ENCODE measurements at regions not wholly inside any gene's neighbourhood (a gene's known extent, or its start where the extent isn't known, plus 50 kb on each side); places are given as distances from the start of the nearest gene placed in this dataset.

GRCh38 chr2:35931115-35931514, 424.5 kb upstream of the CRIM1 start:
- TF ChIP-seq CTCF (IDR thresholded peaks at IDR 0.05; ENCODE audit: borderline replicate concordance): no peak
- no peaks in the 10 kb centered on the region for H3K9me3 ChIP-seq (replicated peaks)
- H3K4me1 ChIP-seq: no peaks in the 10 kb centered on the region
- H3K27ac ChIP-seq (replicated peaks): no peak overlapping the region
- intact Hi-C loops (cut with micrococcal nuclease): no loop called here
- no peaks in the 10 kb centered on the region for H3K27me3 ChIP-seq (ENCODE audit: low read depth)
- DNase-seq: no peak
- no peak overlapping the region for H3K4me3 ChIP-seq
- H3K36me3 ChIP-seq: no peaks in the 10 kb centered on the region

GRCh38 chr2:35929551-35929950, 426.0 kb upstream of the CRIM1 start:
- no peak for DNase-seq
- Histone ChIP-seq H3K27ac (replicated peaks) (no peak overlapping the region), H3K9me3 (replicated peaks) (no peaks in the 10 kb centered on the region), H3K27me3 (ENCODE audit: low read depth) (no peaks in the 10 kb centered on the region), H3K36me3 (no peaks in the 10 kb centered on the region), H3K4me1 (no peaks in the 10 kb centered on the region), H3K4me3 (no peak overlapping the region)
- intact Hi-C loops (cut with micrococcal nuclease): no loop called here
- TF ChIP-seq CTCF (IDR thresholded peaks at IDR 0.05; ENCODE audit: borderline replicate concordance): no peak

GRCh38 chr2:35920061-35920460, 435.5 kb upstream of the CRIM1 start:
- H3K36me3 ChIP-seq: no peaks in the 10 kb centered on the region
- H3K4me1 ChIP-seq: no peaks in the 10 kb centered on the region
- no peaks in the 10 kb centered on the region for H3K9me3 ChIP-seq (replicated peaks)
- no peak overlapping the region for H3K4me3 ChIP-seq
- H3K27ac ChIP-seq (replicated peaks): no peak overlapping the region
- intact Hi-C loops (cut with micrococcal nuclease): no loop called here
- TF ChIP-seq CTCF (IDR thresholded peaks at IDR 0.05; ENCODE audit: borderline replicate concordance): no peak
- DNase-seq: no peak
- H3K27me3 ChIP-seq (ENCODE audit: low read depth): no peaks in the 10 kb centered on the region

- Histone ChIP-seq H3K27ac (replicated peaks) (no peak overlapping the region), H3K9me3 (replicated peaks) (no peaks in the 10 kb centered on the region), H3K27me3 (ENCODE audit: low read depth) (no peaks in the 10 kb centered on the region), H3K36me3 (no peaks in the 10 kb centered on the region), H3K4me1 (no peaks in the 10 kb centered on the region), H3K4me3 (no peak overlapping the region)
- no peak for DNase-seq
- intact Hi-C loops (cut with micrococcal nuclease): no loop called here
- no peak for TF ChIP-seq CTCF (IDR thresholded peaks at IDR 0.05; ENCODE audit: borderline replicate concordance)
These were observed 440.3 kb upstream of the CRIM1 start for GRCh38 chr2:35915261-35915660.

GRCh38 chr2:35891936-35892335, 463.6 kb upstream of the CRIM1 start:
- no peak for DNase-seq
- H3K9me3 ChIP-seq (replicated peaks): no peaks in the 10 kb centered on the region
- H3K36me3 ChIP-seq: no peaks in the 10 kb centered on the region
- H3K4me3 ChIP-seq: no peak overlapping the region
- intact Hi-C loops (cut with micrococcal nuclease): no loop called here
- no peaks in the 10 kb centered on the region for H3K4me1 ChIP-seq
- TF ChIP-seq CTCF (IDR thresholded peaks at IDR 0.05; ENCODE audit: borderline replicate concordance): no peak
- no peaks in the 10 kb centered on the region for H3K27me3 ChIP-seq (ENCODE audit: low read depth)
- no peak overlapping the region for H3K27ac ChIP-seq (replicated peaks)

- H3K4me3 ChIP-seq: no peak overlapping the region
These were observed 464.1 kb upstream of the CRIM1 start for GRCh38 chr2:35891528-35891927.

More at GRCh38 chr2:35891528-35891927, 464.1 kb upstream of the CRIM1 start:
- intact Hi-C loops (cut with micrococcal nuclease): no loop called here
- H3K9me3 ChIP-seq (replicated peaks): no peaks in the 10 kb centered on the region
- no peak for TF ChIP-seq CTCF (IDR thresholded peaks at IDR 0.05; ENCODE audit: borderline replicate concordance)
- H3K36me3 ChIP-seq: no peaks in the 10 kb centered on the region
- no peaks in the 10 kb centered on the region for H3K27me3 ChIP-seq (ENCODE audit: low read depth)
- no peak for DNase-seq
- H3K27ac ChIP-seq (replicated peaks): no peak overlapping the region
- no peaks in the 10 kb centered on the region for H3K4me1 ChIP-seq

All from left ventricle myocardium inferior (tissue), 1 donor.